Activated CD4-positive, alpha-beta T cell treated with anti-CD3 and anti-CD28 coated beads for 36 hours (primary cell): ENCODE measurements at regions not wholly inside any gene's neighbourhood (a gene's known extent, or its start where the extent isn't known, plus 50 kb on each side); places are given as distances from the start of the nearest gene placed in this dataset.
"Not testable (repeated sequence)": the region's sequence is repeated elsewhere in the genome, so short reads cannot be mapped to it uniquely, and the experiment has no call there.

Source experiments
- ATAC-seq: fragments of 200-7000 bp; cut with Tn5 transposase; one replicate; pipeline ENCODE4 v1.10.0; 2021; ENCODE audit warnings: mild to moderate bottlenecking, moderate library complexity
- CTCF ChIA-PET: fragments of 350-600 bp; sonication (Branson Sonifier 250); formaldehyde crosslinking; loops from one replicate; lab custom pipeline; 2021; ENCODE audit warnings: antibody characterized with exemption; lab: Charles Lee
- POLR2A ChIA-PET: fragments of 350-600 bp; sonication (Branson Sonifier 250); formaldehyde crosslinking; loops from one replicate; lab custom pipeline; 2021; ENCODE audit warnings: antibody characterized with exemption, inconsistent platforms; lab: Charles Lee
- DNase-seq: peaks from one replicate; pipeline ENCODE4 v3.0.0-alpha.2; 2020
- H3K27ac Mint-ChIP-seq: one replicate; pipeline ENCODE4 v1.8.0; 2021; ENCODE audit warnings: mixed read lengths
- H3K27me3 Mint-ChIP-seq: one replicate; pipeline ENCODE4 v1.8.0; 2021; ENCODE audit warnings: mixed read lengths
- H3K36me3 Mint-ChIP-seq: one replicate; pipeline ENCODE4 v1.8.0; 2021; ENCODE audit warnings: low read depth, mixed read lengths
- H3K4me1 Mint-ChIP-seq: one replicate; pipeline ENCODE4 v1.8.0; 2021; ENCODE audit warnings: mixed read lengths
- H3K4me3 Mint-ChIP-seq: one replicate; pipeline ENCODE4 v1.8.0; 2021; ENCODE audit warnings: mild to moderate bottlenecking, moderate library complexity, mixed read lengths
- H3K9me3 Mint-ChIP-seq: one replicate; pipeline ENCODE4 v1.8.0; 2021; ENCODE audit warnings: low read depth, mixed read lengths
- intact Hi-C, 2 experiments: fragments of 100-400 bp; cut with DNase I in 1 of 2; cut with micrococcal nuclease in 1 of 2; formaldehyde crosslinking; loops; one replicate each; pipeline versions ENCODE4 v1.14.2 to v1.15.1; 2022 to 2024; cut with DNase I, micrococcal nuclease

GRCh38 chr7:142471820-142472219 lies 214.0 kb upstream of the PRSS58 start:
- intact Hi-C loops = no loop called here
- no peaks in the 10 kb centered on the region for H3K36me3 Mint-ChIP-seq
- H3K27ac Mint-ChIP-seq = no peak overlapping the region
- no peaks in the 10 kb centered on the region for H3K27me3 Mint-ChIP-seq
- H3K4me3 Mint-ChIP-seq = no peak overlapping the region
- ATAC-seq (no peak), DNase-seq (no peak)
- peaks cover 64% of the 10 kb centered on the region for H3K4me1 Mint-ChIP-seq
- H3K9me3 Mint-ChIP-seq = no peaks in the 10 kb centered on the region
- POLR2A ChIA-PET = no interaction called here
- CTCF ChIA-PET = interaction anchor here (1.8 to 4.6 kb wide), 4 partner anchors 8 to 15 kb away, joined by 4 to 36 read pairs (median 12); no protein-coding TSS in a partner anchor

DNA sequence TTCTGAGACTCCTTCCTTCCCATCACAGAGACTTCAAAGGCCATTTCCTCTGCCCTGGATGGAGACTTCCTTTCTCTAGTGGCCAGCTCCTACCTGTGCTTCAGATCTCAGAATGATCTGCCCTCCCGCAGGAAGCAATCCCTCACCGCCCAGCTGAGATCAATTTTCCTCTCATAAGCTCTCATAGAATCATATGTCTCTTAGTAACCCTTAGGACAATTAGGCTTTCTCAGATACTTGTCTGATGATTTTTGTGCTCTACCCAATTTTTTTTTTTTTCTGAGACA lies 212.6 kb upstream of the PRSS58 start:
- intact Hi-C loops = no loop called here
- CTCF ChIA-PET = interaction anchor here (1.2 to 4.6 kb wide), 3 partner anchors 8 to 12 kb away, joined by 3 to 36 read pairs (median 26); no protein-coding TSS in a partner anchor
- peaks cover 54% of the 10 kb centered on the region for H3K4me1 Mint-ChIP-seq
- H3K27me3 Mint-ChIP-seq = no peaks in the 10 kb centered on the region
- no peak overlapping the region for H3K27ac Mint-ChIP-seq
- POLR2A ChIA-PET = no interaction called here
- ATAC-seq = no peak
- H3K4me3 Mint-ChIP-seq = no peak overlapping the region
- H3K36me3 Mint-ChIP-seq = no peaks in the 10 kb centered on the region
- no peaks in the 10 kb centered on the region for H3K9me3 Mint-ChIP-seq
- no peak for DNase-seq

DNA sequence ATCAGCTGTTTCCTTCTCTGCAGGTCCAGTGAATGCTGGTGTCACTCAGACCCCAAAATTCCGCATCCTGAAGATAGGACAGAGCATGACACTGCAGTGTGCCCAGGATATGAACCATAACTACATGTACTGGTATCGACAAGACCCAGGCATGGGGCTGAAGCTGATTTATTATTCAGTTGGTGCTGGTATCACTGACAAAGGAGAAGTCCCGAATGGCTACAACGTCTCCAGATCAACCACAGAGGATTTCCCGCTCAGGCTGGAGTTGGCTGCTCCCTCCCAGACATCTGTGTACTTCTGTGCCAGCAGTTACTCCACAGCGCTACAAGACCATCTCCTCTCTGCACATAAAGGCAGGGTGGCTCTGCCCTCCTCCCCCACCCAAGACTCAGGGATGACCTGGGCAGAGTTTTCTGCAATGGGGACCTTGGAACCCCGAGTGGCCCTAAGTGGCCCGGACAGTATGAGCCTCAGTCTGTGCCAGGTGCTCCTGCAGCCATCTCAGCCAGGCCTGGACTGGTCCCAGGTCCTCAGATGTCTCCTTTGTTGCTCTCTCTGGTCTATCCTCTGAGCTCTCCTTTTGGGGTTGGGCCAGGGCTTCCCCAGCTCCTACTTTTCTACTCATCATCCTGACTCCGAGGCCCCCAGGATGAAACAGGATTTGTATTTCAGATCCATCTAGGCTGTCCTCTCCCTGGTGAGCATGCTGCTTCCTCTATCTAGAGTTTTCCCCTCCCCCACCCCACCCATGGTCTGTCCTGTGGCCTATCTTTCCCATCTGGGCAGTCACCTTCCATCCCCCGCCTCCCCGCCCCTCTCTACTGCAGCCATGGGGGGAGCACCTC lies 212.1 kb upstream of the PRSS58 start:
- Mint-ChIP-seq H3K27ac (no peak overlapping the region), H3K4me3 (no peak overlapping the region), H3K27me3 (no peaks in the 10 kb centered on the region), H3K4me1 (peaks cover 50% of the 10 kb centered on the region), H3K36me3 (no peaks in the 10 kb centered on the region), H3K9me3 (no peaks in the 10 kb centered on the region)
- ChIA-PET CTCF (interaction anchor here (0.6 to 4.6 kb wide), 5 partner anchors 9 to 112 kb away, joined by 3 to 36 read pairs (median 23); no protein-coding TSS in a partner anchor), POLR2A (no interaction called here)
- intact Hi-C loops = no loop called here
- DNase-seq (no peak), ATAC-seq (no peak)

DNA sequence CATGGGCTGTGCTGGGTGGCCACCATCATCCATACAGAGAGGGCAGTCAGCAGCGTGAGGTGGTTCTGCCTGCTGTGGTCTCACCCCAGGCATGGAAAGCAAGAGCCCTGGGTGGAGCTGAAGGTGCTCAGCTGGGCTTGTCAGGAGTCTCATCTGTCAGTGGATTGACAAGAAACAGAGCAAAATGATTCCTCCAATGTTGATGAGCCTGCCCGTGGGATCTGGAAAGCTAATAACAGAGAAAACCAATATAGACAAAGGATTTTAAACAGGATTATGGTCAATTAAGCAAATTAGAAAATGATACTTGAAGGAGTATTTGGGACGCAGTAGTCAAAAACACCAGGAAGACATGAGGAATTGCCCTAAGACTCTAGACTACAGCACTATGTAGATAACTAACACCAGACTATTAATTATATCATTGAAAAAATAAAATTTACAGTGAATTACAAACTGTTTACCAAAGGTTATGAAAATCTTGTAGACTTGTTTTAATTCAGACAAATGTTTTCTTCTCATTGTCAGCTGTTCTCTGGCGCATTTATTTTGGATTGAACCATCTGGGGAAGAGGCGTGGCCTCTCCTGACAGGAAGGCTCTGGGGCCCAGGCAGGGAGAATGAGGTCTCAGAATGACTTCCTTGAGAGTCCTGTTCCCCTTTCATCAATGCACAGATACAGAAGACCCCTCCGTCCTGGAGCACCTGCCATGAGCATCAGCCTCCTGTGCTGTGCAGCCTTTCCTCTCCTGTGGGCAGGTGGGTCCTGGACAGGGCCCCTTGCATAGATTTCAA lies 211.2 kb upstream of the PRSS58 start:
- H3K27ac Mint-ChIP-seq = no peak overlapping the region
- peaks cover 42% of the 10 kb centered on the region for H3K4me1 Mint-ChIP-seq
- no peak overlapping the region for H3K4me3 Mint-ChIP-seq
- H3K27me3 Mint-ChIP-seq = no peaks in the 10 kb centered on the region
- no peak for DNase-seq
- CTCF ChIA-PET = interaction anchor here (1.0 to 4.4 kb wide), 4 partner anchors 8 to 14 kb away, joined by 3 to 26 read pairs (median 14); no protein-coding TSS in a partner anchor
- ATAC-seq = no peak
- intact Hi-C loops = no loop called here
- H3K36me3 Mint-ChIP-seq = no peaks in the 10 kb centered on the region
- H3K9me3 Mint-ChIP-seq = no peaks in the 10 kb centered on the region
- POLR2A ChIA-PET = no interaction called here

DNA sequence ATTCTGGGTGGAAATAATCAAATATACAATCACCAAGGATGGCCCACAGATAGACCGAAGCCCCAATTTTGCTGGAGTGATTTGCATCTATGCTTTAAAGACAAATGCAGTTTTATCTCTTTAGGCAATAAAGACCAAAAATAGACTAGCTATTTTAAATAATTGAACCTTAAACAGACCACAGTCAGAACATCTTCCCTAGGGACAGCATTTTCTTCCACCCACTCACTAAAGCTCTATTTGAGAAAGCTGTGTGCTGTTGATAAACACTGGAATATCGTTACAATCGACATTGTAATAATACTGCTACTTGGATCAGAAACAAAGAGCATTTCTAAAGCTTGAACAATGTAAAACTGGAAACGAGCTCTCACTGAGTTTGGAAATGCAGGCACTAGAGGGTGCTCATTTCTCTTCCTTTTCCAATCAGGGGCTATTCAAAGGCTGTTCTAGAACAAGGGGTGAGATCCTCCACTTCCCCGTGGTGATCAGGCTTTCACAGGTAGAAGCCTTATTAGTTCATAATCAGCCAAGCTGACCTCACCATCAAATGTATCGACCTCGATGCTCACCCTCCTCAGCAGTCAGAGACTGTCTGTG lies 209.3 kb upstream of the PRSS58 start:
- peaks cover 48% of the 10 kb centered on the region for H3K4me1 Mint-ChIP-seq

DNA sequence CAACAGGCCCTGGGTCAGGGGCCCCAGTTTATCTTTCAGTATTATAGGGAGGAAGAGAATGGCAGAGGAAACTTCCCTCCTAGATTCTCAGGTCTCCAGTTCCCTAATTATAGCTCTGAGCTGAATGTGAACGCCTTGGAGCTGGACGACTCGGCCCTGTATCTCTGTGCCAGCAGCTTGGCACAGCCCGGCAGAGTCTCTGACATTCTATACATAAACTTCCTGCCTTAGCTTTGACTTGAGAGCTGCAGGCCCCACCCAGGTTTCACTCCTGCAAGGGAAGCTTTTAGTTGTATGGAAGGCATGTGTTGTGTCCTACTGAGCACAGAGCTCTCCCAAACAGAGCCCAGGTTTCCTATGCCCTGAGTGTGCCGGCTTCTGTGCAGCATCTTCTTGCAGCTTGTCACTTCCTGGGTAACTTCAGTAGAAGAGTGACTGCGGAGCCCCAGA lies 205.6 kb upstream of the PRSS58 start:
- H3K36me3 Mint-ChIP-seq = peaks cover 3% of the 10 kb centered on the region
- H3K4me3 Mint-ChIP-seq = peak overlapping the region; percentile 64
- ChIA-PET CTCF (interaction anchor here (0.6 to 7.7 kb wide), 14 partner anchors 9 to 752 kb away, joined by 3 to 146 read pairs (median 4); no protein-coding TSS in a partner anchor), POLR2A (no interaction called here)
- peaks cover 47% of the 10 kb centered on the region for H3K4me1 Mint-ChIP-seq
- intact Hi-C loops = loop anchor here in 1 of 2 experiments (5.0 kb wide), 1 partner anchor 34 kb away; no protein-coding TSS in a partner anchor
- ATAC-seq = peak; percentile 66
- H3K27me3 Mint-ChIP-seq = no peaks in the 10 kb centered on the region
- H3K27ac Mint-ChIP-seq = peak overlapping the region; percentile 86
- no peaks in the 10 kb centered on the region for H3K9me3 Mint-ChIP-seq
- DNase-seq = peak; percentile 44

More for the DNA sequence above, 209.3 kb upstream of the PRSS58 start:
- intact Hi-C loops, H3K36me3 Mint-ChIP-seq, H3K9me3 Mint-ChIP-seq, H3K27me3 Mint-ChIP-seq, DNase-seq, ATAC-seq, H3K27ac Mint-ChIP-seq, H3K4me3 Mint-ChIP-seq, POLR2A ChIA-PET: not testable (repeated sequence)
- CTCF ChIA-PET = interaction anchor here (0.6 to 4.4 kb wide), 6 partner anchors 9 to 163 kb away, joined by 3 to 26 read pairs (median 4); no protein-coding TSS in a partner anchor

GRCh38 chr7:142461437-142461836 lies 203.6 kb upstream of the PRSS58 start:
- ATAC-seq = no peak

GRCh38 chr7:142460402-142461117 lies 202.7 kb upstream of the PRSS58 start:
- ChIA-PET CTCF (interaction anchor here (0.8 to 7.7 kb wide), 20 partner anchors 9 to 545 kb away, joined by 3 to 146 read pairs (median 5); no protein-coding TSS in a partner anchor), POLR2A (interaction anchor here (0.7 kb wide), 1 partner anchor 394 kb away, joined by 3 read pairs; the partner anchor contains the start of gene EPHB6)
- Mint-ChIP-seq H3K36me3 (peaks cover 3% of the 10 kb centered on the region), H3K9me3 (no peaks in the 10 kb centered on the region), H3K4me1 (peaks cover 48% of the 10 kb centered on the region), H3K27me3 (no peaks in the 10 kb centered on the region), H3K4me3 (no peak overlapping the region), H3K27ac (no peak overlapping the region)
- ATAC-seq = no peak
- no peak for DNase-seq
- intact Hi-C loops = loop anchor here in 1 of 2 experiments (5.0 kb wide), 1 partner anchor 37 kb away; no protein-coding TSS in a partner anchor

More at GRCh38 chr7:142461437-142461836, 203.6 kb upstream of the PRSS58 start:
- intact Hi-C loops = loop anchor here in 1 of 2 experiments (5.0 kb wide), 1 partner anchor 36 kb away; no protein-coding TSS in a partner anchor
- POLR2A ChIA-PET = no interaction called here
- Mint-ChIP-seq H3K4me3 (peak overlapping the region; percentile 17), H3K27ac (peak overlapping the region; percentile 37), H3K36me3 (peaks cover 3% of the 10 kb centered on the region), H3K27me3 (no peaks in the 10 kb centered on the region), H3K9me3 (no peaks in the 10 kb centered on the region), H3K4me1 (peaks cover 50% of the 10 kb centered on the region)
- DNase-seq = no peak
- CTCF ChIA-PET = interaction anchor here (0.7 to 7.7 kb wide), 14 partner anchors 9 to 75 kb away, joined by 3 to 146 read pairs (median 6); no protein-coding TSS in a partner anchor

- Mint-ChIP-seq H3K9me3 (no peaks in the 10 kb centered on the region), H3K27me3 (no peaks in the 10 kb centered on the region), H3K27ac (no peak overlapping the region), H3K4me1 (peaks cover 49% of the 10 kb centered on the region), H3K4me3 (peak overlapping the region; percentile 7), H3K36me3 (peaks cover 3% of the 10 kb centered on the region)
- intact Hi-C loops = loop anchor here (1.0 kb wide), 1 partner anchor 24 kb away; no protein-coding TSS in a partner anchor
- ChIA-PET POLR2A (no interaction called here), CTCF (interaction anchor here (0.8 to 7.7 kb wide), 28 partner anchors 9 to 544 kb away, joined by 3 to 146 read pairs (median 4); no protein-coding TSS in a partner anchor)
- DNase-seq (peak; percentile 56), ATAC-seq (peak; percentile 63)
Measured at GRCh38 chr7:142459551-142459963, 201.7 kb upstream of the PRSS58 start.

DNA sequence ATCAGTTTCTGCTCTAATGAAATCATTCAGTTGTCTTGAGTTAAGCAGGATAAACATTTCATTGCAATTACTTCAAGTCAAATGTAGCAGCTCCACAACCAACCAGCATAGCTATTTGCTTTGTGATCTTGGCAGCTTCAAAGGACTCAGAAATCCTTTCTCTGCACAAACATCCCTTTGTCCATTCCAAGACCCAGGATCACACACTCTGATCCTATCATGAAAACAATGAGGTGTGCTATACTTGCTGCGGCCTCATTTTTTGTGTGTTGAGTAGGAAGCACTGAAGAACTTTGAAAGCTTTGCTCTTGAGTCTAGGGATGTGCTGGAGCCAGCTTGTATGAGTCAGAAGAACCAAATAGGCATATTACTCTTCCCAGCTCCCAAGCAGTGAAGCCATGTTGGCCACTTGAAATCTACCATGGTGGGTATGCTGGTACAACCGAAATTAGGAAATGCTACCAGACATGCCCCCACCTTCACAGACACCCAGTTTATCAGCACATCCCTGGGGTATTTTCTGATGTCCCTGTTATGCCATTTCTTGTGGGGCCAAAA lies 199.4 kb upstream of the PRSS58 start:
- H3K36me3 Mint-ChIP-seq = no peaks in the 10 kb centered on the region
- CTCF ChIA-PET = interaction anchor here (0.6 to 1.1 kb wide), 6 partner anchors 12 to 424 kb away, joined by 3 to 4 read pairs (median 4); no protein-coding TSS in a partner anchor
- H3K9me3 Mint-ChIP-seq = no peaks in the 10 kb centered on the region
- H3K27ac Mint-ChIP-seq = no peak overlapping the region
- intact Hi-C loops = no loop called here
- POLR2A ChIA-PET = interaction anchor here (0.8 kb wide), 1 partner anchor 44 kb away, joined by 3 read pairs; no protein-coding TSS in a partner anchor
- no peaks in the 10 kb centered on the region for H3K27me3 Mint-ChIP-seq
- H3K4me1 Mint-ChIP-seq = peaks cover 40% of the 10 kb centered on the region
- DNase-seq (no peak), ATAC-seq (no peak)
- H3K4me3 Mint-ChIP-seq = no peak overlapping the region
